ENCODE measurements at regions not wholly inside any gene's neighbourhood (a gene's known extent, or its start where the extent isn't known, plus 50 kb on each side); places are given as distances from the start of the nearest gene placed in this dataset.
"Not testable (repeated sequence)": the region's sequence is repeated elsewhere in the genome, so short reads cannot be mapped to it uniquely, and the experiment has no call there.

DNA sequence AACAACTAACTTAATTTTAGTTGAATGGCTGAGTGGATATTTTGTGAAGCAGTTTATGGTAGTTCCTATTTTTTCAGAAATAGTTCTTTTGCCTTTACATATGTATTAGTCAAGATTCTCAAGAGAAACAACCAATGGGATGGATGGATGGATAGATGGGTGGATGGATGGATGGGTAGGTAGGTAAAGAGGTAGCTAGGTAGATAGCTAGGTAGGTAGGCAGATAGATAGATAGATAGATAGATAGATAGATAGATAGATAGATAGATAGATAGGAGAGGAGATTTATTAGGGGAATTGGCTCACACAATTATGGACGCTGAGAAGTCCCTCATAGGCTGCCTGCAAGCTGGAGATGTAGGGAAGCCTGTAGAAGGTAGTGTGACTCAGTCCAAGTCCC lies 74.0 kb upstream of the NUDT6 start:
- Histone ChIP-seq H3K4me3 (no peak overlapping the region), H3K4me1 (peaks cover 0 to 4% of the 10 kb centered on the region in 2 donors), H3K27me3 (no peaks in the 10 kb centered on the region), H3K9me3 (no peaks in the 10 kb centered on the region), H3K36me3 (no peaks in the 10 kb centered on the region), H3K27ac (no peak overlapping the region)
- in situ Hi-C loops (cut with MboI; ENCODE audit: low sequenced_read_pairs in 4 of 4) = no loop called here
- intact Hi-C loops (cut with DNase I; ENCODE audit: low total_unique reads) = no loop called here
- DNase-seq (no peak), ATAC-seq (no peak)
- TF ChIP-seq, protein P1, sequence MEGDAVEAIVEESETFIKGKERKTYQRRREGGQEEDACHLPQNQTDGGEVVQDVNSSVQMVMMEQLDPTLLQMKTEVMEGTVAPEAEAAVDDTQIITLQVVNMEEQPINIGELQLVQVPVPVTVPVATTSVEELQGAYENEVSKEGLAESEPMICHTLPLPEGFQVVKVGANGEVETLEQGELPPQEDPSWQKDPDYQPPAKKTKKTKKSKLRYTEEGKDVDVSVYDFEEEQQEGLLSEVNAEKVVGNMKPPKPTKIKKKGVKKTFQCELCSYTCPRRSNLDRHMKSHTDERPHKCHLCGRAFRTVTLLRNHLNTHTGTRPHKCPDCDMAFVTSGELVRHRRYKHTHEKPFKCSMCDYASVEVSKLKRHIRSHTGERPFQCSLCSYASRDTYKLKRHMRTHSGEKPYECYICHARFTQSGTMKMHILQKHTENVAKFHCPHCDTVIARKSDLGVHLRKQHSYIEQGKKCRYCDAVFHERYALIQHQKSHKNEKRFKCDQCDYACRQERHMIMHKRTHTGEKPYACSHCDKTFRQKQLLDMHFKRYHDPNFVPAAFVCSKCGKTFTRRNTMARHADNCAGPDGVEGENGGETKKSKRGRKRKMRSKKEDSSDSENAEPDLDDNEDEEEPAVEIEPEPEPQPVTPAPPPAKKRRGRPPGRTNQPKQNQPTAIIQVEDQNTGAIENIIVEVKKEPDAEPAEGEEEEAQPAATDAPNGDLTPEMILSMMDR (IDR thresholded peaks at IDR 0.05 in 4 of 5, conservative IDR thresholded peaks at IDR 0.05 in 1 of 5) = no peak
- TF ChIP-seq POLR2A (IDR thresholded peaks at IDR 0.05) = no peak

DNA sequence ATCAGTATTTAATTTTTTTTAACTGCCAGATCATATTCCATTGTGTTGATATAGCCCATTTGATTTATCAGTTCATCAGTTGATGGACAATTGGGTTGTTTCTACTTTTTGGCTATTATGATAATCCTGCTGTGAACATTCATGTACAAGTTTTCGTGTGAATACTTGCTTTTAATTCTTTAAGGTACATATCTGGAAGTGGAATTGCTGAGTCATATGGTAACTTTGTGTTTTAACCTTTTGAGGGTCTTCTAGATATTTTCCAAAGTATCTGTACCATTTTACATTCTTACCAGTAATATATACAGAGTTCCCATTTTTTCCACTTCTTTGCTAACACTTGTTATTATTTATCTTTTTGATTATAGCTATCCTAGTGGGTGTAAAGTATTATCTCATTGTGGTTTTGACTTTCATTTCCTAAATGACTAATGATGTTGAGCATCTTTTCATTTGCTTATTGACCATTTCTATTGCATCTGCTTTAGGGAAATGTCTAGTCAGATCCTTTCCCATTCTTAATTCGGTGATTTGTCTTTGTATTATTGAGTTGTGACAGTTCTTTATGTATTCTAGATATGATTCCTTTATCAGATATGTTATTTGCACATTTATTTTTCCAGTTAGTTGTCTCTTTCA lies 75.2 kb upstream of the NUDT6 start:
- Histone ChIP-seq H3K36me3 (no peaks in the 10 kb centered on the region), H3K27ac (no peak overlapping the region), H3K27me3 (no peaks in the 10 kb centered on the region), H3K9me3 (no peaks in the 10 kb centered on the region), H3K4me3 (no peak overlapping the region), H3K4me1 (no peaks in the 10 kb centered on the region)
- no peak for TF ChIP-seq POLR2A (IDR thresholded peaks at IDR 0.05)
- TF ChIP-seq, protein P1 (IDR thresholded peaks at IDR 0.05 in 4 of 5, conservative IDR thresholded peaks at IDR 0.05 in 1 of 5) = no peak
- intact Hi-C loops (cut with DNase I; ENCODE audit: low total_unique reads) = no loop called here
- ATAC-seq = no peak
- in situ Hi-C loops (cut with MboI; ENCODE audit: low sequenced_read_pairs in 4 of 4) = no loop called here
- no peak for DNase-seq

DNA sequence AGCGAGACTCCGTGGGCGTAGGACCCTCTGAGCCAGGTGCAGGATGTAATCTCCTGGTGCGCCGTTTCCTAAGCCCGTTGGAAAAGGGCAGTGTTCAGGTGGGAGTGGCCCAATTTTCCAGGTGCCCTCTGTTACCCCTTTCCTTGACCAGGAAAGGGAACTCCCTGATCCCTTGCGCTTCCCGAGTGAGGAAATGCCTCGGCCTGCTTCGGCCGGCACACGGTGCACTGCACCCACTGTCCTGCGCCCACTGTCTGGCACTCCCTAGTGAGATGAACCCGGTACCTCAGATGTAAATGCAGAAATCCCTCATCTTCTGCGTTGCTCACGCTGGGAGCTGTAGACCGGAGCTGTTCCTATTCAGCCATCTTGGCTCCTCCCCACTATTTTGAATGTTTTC lies 81.7 kb upstream of the NUDT6 start:
- in situ Hi-C loops (cut with MboI; ENCODE audit: low sequenced_read_pairs in 4 of 4) = not testable (repeated sequence)

DNA sequence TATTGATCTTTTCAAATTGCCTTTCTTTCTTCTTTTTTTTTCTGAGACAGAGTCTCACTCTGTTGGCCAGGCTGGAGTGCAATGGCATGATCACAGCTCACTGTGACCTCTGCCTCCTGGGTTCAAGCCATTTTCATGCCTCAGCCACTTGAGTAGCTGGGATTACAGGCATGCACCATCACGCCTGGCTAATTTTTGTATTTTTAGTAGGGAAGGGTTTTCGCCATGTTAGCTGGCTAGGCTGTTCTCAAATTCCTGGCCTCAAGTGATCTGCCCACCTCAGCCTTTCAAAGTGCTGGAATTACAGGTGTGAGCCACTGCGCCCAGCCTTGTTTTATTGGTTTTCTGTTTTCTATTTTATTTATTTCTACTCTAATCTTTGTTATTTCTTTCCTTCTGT lies 82.7 kb upstream of the NUDT6 start:
- ATAC-seq; in situ Hi-C loops (cut with MboI; ENCODE audit: low sequenced_read_pairs in 4 of 4); H3K4me3 ChIP-seq; H3K4me1 ChIP-seq; H3K36me3 ChIP-seq; H3K9me3 ChIP-seq; H3K27ac ChIP-seq; DNase-seq; intact Hi-C loops (cut with DNase I; ENCODE audit: low total_unique reads); H3K27me3 ChIP-seq: not testable (repeated sequence)

More for the DNA sequence above, 81.7 kb upstream of the NUDT6 start:
- H3K27me3 ChIP-seq; H3K36me3 ChIP-seq; H3K9me3 ChIP-seq; H3K4me3 ChIP-seq; ATAC-seq; intact Hi-C loops (cut with DNase I; ENCODE audit: low total_unique reads); H3K27ac ChIP-seq; DNase-seq; H3K4me1 ChIP-seq: not testable (repeated sequence)

DNA sequence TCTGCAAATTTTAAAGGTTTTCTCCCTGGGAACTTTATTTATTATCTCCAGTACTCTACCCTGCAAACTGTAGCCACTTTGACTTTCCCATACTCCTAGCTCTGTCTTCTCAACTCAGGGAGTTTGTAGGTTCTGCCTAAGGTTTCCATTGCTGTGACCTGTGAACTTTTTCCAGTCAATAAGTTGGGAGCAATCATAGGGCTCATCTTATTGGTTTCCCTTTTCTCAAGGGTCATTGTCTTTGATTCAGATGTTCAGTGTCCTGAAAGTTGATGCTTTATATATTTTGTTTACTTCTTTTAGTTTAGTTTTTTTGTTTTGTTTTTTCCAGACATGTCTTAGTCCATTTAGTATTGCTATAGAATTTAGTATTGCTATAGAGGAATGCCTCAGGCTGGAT lies 85.3 kb upstream of the NUDT6 start:
- Histone ChIP-seq H3K4me1 (peaks cover 3 to 5% of the 10 kb centered on the region in 2 donors), H3K9me3 (no peaks in the 10 kb centered on the region), H3K27ac (no peak overlapping the region), H3K4me3 (no peak overlapping the region), H3K36me3 (no peaks in the 10 kb centered on the region), H3K27me3 (no peaks in the 10 kb centered on the region)
- in situ Hi-C loops (cut with MboI; ENCODE audit: low sequenced_read_pairs in 4 of 4) (no loop called here), intact Hi-C loops (cut with DNase I; ENCODE audit: low total_unique reads) (no loop called here)
- ATAC-seq (no peak), DNase-seq (no peak)
- no peak for TF ChIP-seq POLR2A (IDR thresholded peaks at IDR 0.05)
- TF ChIP-seq, protein P1 (IDR thresholded peaks at IDR 0.05 in 4 of 5, conservative IDR thresholded peaks at IDR 0.05 in 1 of 5) = no peak

DNA sequence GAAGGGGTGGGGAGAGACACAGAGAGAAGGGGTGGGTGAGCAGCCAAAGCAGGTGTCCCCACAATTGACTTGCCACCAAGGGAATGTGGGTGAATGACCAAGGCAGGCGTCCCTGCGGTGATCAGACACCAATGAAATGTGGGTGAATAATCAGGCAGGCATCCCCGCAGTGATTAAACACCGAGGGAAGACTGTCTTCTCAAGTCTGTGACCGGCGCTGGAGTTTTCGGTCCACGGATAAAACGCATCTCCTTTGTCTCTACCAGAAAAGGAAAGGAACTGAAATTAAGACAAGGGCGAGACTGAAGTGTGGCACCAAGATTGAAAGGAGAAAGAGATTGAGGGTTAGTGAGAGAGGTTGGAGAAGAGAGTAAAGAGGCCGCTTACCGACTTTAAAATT lies 90.0 kb upstream of the NUDT6 start:
- H3K27me3 ChIP-seq; H3K4me3 ChIP-seq; H3K4me1 ChIP-seq; H3K36me3 ChIP-seq; in situ Hi-C loops (cut with MboI; ENCODE audit: low sequenced_read_pairs in 4 of 4); H3K27ac ChIP-seq; ATAC-seq; intact Hi-C loops (cut with DNase I; ENCODE audit: low total_unique reads); H3K9me3 ChIP-seq; DNase-seq: not testable (repeated sequence)

Measured in gastrocnemius medialis (tissue), 4 donors.